HEK293 (cell line): ENCODE measurements at regions not wholly inside any gene's neighbourhood (a gene's known extent, or its start where the extent isn't known, plus 50 kb on each side); places are given as distances from the start of the nearest gene placed in this dataset.
"Not testable (repeated sequence)": the region's sequence is repeated elsewhere in the genome, so short reads cannot be mapped to it uniquely, and the experiment has no call there.

Experiments
- SETDB1 ChIP-seq: IDR thresholded peaks from one replicate; pipeline ENCODE4 v1.6.1; 2017; ENCODE audit warnings: mild to moderate bottlenecking, low read length, moderate library complexity, mixed read lengths; ENCODE audit not compliant: insufficient read length
- ZNF239 ChIP-seq: fragments of 450-650 bp; formaldehyde crosslinking; IDR thresholded peaks from 2 replicates; pipeline ENCODE4 v1.5.1; 2016; ENCODE audit warnings: missing biosample characterization, missing genetic modification characterization
- ZNF24 ChIP-seq: fragments of 450-650 bp; formaldehyde crosslinking; IDR thresholded peaks from 2 replicates; pipeline ENCODE4 v1.5.1; 2016; ENCODE audit warnings: missing biosample characterization, missing genetic modification characterization
- ZNF248 ChIP-seq: fragments of 450-650 bp; formaldehyde crosslinking; IDR thresholded peaks from 2 replicates; pipeline ENCODE4 v1.5.1; 2017; ENCODE audit warnings: missing biosample characterization, missing genetic modification characterization
- ZNF274 ChIP-seq, 2 experiments: fragments of 200-500 bp in 1 of 2; fragments of 450-650 bp in 1 of 2; sonication (Bioruptor generic) in 1 of 2; formaldehyde crosslinking in 1 of 2; IDR thresholded peaks; 2 replicates each; pipeline versions ENCODE4 v1.5.1 to v1.6.1; 2014 to 2016; ENCODE audit warnings: borderline replicate concordance in 1 of 2, inconsistent platforms in 1 of 2, low read length in 1 of 2, missing biosample characterization in 1 of 2, missing genetic modification characterization in 1 of 2
- ZNF366 ChIP-seq: fragments of 450-650 bp; formaldehyde crosslinking; conservative IDR thresholded peaks from 2 replicates; pipeline ENCODE4 v1.5.1; 2016; ENCODE audit warnings: missing biosample characterization, missing genetic modification characterization
- ZNF555 ChIP-seq: fragments of 450-650 bp; formaldehyde crosslinking; conservative IDR thresholded peaks from 2 replicates; pipeline ENCODE4 v1.5.1; 2017; ENCODE audit warnings: missing biosample characterization, mild to moderate bottlenecking, missing genetic modification characterization, inconsistent platforms
- TF ChIP-seq, protein P1 (sequence below): fragments of 450-650 bp; formaldehyde crosslinking; IDR thresholded peaks from 2 replicates; pipeline ENCODE4 v1.5.1; 2016; ENCODE audit warnings: missing biosample characterization, missing genetic modification characterization
- TF ChIP-seq, protein P2 (sequence below): fragments of 450-650 bp; formaldehyde crosslinking; IDR thresholded peaks from 2 replicates; pipeline ENCODE4 v1.5.1; 2017; ENCODE audit warnings: missing biosample characterization, missing genetic modification characterization

DNA sequence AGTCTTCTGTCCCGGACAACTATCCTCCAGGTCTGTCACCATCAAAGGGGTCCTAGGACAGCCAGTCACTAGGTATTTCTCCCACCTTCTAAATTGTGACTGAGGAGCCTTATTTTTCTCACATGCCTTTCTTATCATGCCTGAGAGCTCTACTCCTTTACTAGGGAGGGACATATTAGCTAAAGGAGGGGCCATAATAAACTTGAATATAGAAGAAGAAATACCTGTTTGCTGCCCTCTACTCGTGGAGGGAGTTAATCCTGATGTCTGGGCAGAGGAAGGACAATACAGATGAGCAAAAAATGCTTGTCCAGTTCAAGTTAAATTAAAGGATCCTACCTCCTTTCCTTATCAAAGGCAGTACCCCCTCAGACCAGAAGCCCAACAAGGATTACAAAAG is 145.8 kb upstream of the ATF7IP start:
- TF ChIP-seq, protein P1, sequence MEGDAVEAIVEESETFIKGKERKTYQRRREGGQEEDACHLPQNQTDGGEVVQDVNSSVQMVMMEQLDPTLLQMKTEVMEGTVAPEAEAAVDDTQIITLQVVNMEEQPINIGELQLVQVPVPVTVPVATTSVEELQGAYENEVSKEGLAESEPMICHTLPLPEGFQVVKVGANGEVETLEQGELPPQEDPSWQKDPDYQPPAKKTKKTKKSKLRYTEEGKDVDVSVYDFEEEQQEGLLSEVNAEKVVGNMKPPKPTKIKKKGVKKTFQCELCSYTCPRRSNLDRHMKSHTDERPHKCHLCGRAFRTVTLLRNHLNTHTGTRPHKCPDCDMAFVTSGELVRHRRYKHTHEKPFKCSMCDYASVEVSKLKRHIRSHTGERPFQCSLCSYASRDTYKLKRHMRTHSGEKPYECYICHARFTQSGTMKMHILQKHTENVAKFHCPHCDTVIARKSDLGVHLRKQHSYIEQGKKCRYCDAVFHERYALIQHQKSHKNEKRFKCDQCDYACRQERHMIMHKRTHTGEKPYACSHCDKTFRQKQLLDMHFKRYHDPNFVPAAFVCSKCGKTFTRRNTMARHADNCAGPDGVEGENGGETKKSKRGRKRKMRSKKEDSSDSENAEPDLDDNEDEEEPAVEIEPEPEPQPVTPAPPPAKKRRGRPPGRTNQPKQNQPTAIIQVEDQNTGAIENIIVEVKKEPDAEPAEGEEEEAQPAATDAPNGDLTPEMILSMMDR (tag by site-specific recombination): not testable (repeated sequence)
- not testable (repeated sequence) for TF ChIP-seq SETDB1; ZNF555; ZNF239 (tag by site-specific recombination); ZNF248 (tag by site-specific recombination); ZNF366 (tag by site-specific recombination); ZNF274 (IDR thresholded peaks at IDR 0.05; ENCODE audit: low read length); ZNF274 (tag by site-specific recombination; IDR thresholded peaks at IDR 0.05; ENCODE audit: borderline replicate concordance); ZNF24 (tag by site-specific recombination)
- TF ChIP-seq, protein P2, sequence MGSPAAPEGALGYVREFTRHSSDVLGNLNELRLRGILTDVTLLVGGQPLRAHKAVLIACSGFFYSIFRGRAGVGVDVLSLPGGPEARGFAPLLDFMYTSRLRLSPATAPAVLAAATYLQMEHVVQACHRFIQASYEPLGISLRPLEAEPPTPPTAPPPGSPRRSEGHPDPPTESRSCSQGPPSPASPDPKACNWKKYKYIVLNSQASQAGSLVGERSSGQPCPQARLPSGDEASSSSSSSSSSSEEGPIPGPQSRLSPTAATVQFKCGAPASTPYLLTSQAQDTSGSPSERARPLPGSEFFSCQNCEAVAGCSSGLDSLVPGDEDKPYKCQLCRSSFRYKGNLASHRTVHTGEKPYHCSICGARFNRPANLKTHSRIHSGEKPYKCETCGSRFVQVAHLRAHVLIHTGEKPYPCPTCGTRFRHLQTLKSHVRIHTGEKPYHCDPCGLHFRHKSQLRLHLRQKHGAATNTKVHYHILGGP (tag by site-specific recombination): not testable (repeated sequence)
